NAMALWA (cell line): ENCODE measurements at regions not wholly inside any gene's neighbourhood (a gene's known extent, or its start where the extent isn't known, plus 50 kb on each side); places are given as distances from the start of the nearest gene placed in this dataset.

Experiments used
- DNase-seq: peaks from one replicate; pipeline ENCODE4 v3.0.0-alpha.2; 2015; ENCODE audit warnings: low spot score

DNA sequence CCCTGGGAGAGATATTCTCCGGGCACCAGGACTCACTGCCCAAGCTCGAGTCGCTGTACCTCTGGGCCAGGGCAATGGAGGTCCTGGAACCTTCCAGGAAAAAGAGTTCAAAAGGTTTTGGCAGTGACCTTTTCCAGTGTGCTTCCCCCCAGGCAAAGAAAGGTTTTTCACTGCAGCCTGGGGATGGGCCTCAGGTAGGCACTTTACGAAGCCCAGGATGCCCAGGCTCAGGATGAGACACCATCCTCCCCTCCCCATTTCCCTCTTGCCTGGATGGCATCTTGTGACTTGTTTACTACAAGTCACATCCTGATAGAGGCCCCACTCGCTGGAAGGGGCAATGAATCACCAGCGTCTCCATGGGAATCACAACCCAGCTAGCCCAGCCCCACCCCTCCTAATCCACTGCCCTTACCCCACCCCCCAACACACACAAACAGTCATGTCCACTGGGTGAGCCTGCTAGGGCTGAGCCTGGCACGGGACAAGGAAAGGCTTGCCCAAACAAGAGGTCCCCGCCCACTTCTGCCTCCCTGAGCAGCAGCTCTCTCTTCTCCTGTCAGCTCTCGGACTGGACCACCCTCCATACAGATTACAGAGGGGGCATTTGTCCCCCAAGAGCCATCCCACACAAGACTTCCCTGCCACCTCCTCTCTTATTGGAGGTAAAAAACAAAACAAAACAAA is 93.8 kb upstream of the SMNDC1 start:
- DNase-seq: no peak

DNA sequence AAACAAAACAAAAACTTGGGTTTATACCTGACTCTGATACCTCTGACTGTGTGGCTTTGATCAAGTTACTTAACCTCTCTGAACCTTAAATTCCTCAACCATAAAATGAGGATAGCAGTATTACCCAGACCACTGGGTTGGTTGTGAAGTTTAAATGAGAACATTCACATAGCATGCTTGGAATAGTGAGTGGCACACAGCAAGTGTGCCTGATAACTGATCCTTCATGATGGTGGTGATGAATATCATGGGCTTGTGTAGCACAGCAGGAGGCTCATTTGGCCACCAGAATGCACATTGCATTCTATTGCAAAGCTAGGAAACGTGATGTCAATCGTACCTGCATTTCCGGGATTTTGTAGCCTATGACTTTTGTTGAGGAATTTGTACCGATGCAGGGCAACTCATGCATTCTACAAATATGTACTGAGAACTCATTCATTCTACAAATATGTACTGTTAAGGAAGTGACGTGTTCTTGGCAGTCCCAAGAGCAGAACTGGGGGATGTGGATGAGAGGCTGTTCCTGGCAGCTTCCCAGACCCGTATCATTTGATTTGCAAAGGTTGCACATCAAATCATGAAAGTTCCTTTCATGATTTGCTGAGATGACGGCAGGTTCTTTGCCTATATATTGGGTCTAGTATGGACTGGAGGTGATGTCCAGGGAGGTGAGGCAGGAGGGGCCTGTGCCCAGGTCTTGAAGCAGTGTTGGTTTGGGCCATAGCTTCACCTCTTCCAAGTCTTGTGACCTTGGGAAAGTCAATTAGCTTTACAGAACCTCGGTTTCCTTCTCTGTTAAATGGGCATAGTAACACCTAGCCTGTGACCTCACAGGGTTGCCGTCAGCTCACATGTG is 94.6 kb upstream of the SMNDC1 start:
- DNase-seq: no peak

DNA sequence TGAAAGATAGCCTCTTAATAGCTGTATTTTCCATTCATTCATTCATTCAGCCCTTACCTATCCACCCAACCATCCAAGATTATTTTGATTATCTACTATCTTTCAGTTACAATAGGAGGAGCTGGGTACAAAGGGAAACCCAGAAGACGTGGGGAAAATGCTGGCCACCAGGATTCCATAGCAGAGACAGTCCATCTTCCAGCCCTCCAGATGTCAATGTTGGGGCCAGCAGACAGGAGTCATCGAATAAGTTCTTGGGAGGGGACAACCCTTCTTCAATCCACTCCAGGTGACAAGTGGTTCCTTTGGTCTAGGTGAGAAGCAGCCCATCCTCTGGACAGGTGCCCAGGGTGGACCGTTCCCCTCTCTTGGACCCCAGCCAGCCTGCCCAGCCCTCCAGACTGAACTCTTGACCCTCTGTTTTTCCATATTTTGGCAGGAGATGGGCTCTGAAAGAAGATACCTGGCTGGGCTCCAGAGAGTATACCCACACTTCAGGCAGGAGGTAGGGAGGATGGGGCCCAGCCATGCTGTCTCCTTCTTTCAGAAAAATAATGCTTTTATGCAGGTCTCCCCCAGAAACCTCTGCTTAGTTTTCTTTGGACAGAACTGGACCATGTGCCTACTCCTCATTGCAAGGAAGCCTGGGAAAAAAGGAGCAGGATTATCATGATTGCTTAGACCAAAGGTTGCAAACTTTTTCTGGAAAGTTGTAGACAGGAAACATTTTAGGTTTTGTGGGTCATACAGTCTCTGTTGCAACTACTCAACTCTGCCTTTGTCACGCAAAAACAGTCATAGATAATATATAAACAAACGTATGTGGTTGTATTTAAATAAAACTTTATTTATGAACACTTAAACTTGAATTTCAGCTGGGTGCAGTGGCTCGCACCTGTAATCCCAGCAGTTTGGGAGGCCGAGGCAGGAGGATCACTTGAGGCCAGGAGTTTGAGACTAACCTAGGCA is 95.5 kb upstream of the SMNDC1 start:
- no peak for DNase-seq

DNA sequence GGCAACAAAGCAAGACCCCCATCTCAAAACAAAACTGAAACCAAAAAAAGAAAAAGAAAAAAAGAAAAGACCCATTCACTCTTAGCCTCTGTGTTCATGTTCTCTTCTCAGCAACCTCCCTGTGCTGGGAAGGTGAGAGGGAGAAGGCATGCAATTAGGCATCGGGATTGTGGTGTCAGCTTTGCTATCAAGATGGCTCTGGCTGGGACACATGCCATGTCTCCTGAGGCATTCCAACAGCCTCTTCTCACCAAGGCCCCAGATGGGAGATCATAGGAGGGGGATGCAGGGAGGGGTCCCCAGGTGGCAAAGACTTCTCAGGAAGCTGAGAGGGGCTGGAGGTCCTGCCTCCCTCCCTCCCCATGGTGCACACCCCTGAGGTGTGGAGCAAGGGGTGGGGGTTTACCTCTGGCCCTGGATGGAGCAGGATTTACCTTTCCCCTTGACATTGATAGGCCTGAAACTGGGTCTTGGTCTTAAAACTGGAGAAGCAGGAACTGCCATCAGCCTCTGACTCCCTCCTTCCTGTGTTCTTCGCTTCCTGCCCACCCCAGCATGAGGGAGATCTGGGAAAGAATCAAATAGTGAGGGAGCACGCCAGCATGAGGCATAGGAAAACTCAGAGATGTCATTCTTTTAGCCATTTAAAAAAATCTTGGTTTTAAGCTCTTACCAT is 96.2 kb upstream of the DUSP5 start:
- DNase-seq: no peak

DNA sequence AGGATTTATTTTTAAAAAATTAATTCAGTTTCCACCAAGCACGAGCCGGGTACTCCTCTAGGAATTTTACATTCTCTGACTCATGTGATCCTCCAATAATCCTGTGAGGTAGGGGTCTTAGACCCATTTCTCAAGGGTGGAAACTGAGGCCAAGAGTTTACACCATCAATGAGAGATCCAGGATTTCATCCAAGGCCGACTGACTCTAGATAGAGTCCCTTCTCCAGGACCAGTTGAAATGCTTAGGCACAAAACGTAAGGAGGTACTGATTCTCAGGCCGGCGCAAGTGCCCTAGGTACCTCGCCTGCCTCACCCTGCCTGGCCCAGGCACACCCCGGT is 95.7 kb upstream of the DUSP5 start:
- no peak for DNase-seq

DNA sequence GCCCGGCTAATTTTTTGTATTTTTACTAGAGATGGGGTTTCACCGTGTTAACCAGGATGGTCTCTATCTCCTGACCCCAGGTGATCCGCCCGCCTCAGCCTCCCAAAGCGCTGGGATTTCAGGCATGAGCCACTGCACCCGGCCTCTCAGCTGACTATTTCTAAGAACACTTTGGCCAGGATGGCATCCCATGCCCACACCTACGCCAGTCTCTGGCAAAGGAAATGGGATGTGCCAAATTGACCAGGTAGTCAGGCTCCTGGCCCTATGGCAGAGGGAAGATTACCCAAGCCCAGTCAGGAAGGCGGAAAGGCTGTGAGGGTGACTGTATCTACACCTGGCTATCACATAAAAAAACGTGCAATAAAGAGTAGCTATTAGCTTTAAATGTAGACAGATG is 94.1 kb upstream of the DUSP5 start:
- DNase-seq: no peak

DNA sequence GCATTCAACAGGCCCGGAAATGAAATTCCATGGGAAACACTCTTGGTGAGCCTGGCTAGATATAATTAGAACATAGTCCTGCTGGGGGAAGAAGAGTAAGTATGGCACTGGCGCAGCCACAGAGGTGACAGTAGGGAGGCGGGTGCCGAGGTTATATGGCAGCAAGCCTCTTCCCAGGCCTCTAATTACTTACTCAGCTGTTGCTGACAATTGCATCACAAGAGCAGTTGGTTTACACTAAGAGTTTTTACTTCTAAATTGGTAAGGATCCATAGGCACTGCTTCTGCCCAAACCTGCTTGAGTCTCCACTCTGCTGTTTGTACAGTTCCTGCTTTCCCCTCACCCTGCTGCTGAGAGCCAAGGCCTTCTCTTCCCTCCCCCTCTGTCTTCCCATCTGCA is 93.3 kb upstream of the DUSP5 start:
- no peak for DNase-seq

DNA sequence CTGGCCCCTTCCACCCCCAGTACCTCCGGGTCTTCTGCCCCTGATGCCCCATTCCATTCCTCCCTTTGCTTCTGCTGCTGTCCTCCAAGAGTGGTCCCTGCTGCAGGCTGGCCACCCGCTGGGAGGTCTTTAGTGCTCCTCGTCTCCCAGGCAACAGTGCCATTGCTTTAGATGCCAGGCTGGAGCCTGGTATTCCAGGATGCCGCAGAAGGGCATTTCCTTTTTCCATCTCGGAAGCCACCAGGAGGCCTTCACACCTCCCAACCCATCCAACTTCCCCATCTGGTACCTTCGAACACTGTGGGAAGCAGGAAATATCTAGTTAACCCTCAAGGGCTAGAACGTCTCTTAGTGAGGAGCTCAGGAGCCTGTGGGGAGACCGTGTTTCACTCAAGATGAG is 92.9 kb upstream of the DUSP5 start:
- DNase-seq: no peak

DNA sequence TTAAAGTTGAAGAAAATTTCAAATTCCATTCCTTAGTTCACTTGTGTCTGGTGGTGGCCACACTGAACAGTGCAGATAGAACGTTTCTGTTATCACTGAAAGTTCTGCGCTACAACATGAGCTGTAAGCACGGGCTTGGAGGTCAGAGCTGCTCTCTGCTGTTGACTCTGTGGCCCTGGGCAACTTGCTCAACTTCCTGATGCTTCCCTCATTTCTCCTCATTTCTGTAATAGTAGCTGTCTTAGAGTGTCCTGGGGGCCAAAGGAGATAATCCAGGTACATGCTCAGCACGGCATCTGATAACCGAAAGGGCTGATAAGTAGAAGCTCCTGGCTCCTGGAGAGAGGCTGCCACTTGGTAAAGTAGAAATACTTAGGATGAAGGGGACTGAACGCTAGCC is 92.3 kb upstream of the DUSP5 start:
- no peak for DNase-seq

DNA sequence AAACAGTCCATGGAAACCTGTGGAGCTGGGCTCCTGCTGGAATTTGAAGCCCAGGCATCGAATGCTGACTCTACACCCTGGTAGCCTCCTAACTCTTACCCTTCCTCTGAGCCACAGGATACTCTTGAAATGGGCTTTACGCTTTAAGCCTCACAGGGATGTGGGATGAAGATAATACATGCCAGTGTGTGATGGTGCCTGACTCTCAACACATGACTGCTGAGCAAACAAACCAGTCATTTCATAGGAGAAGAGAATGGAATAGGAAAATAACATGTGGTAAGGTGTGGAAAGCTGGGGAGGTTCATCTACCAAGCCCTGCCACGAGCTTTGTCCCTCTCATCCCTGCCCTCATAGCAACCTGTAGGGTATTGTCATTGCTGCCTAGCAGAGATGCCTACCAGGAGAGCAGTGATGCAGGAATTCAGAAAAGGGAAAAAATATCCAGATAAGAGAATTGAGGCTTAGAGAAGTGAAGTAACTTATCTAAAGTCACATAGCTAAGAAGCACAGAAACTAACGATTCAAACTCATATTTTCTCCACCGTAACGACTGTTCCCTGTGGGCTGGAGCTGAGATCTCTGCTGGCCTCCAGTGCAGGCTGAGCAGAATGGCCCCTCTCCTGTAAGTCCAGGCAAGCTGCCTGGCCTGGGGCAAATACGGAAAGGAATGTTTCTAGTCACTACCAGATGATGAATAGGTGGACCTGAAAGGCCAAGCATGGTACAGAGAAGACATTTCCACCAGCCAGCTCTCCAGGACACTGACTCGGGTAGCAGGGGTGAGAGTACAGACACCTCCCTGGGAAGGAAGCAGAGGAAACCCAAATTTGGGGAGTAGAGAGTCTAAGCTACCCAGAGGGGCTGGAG is 90.2 kb upstream of the DUSP5 start:
- no peak for DNase-seq

DNA sequence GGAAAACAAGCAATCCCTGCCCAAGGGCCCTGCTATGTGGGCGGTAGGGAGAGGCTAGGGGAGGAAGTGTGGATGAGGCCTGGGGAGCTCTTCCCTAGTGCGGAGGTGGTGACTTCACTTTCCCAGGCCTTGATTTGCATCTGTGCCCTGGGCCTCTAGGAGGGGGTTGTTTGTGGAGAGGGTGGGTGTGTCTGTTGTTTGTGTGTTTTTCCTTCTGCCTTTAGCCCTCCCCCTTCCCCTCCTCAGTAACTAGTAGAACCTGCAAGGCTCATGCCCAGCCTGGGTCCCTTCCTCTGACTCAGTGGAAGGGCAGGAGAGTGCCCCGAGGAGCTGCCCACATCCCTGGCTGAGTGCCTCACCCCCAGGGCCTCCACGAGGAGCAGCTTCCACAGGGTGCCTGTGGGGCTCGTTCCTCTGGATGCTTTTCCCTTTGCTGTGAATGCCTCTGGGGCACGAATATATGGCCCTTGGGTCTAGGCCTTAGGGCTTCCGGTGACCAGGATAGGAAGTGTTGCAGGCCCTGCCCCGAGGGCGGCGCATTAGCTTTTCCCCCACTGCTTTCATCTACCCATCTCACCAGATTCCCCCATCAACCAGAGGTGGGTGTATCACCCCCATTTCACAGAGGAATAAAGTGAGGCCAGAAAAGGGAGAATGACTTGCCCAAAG is 89.4 kb upstream of the DUSP5 start:
- no peak for DNase-seq

DNA sequence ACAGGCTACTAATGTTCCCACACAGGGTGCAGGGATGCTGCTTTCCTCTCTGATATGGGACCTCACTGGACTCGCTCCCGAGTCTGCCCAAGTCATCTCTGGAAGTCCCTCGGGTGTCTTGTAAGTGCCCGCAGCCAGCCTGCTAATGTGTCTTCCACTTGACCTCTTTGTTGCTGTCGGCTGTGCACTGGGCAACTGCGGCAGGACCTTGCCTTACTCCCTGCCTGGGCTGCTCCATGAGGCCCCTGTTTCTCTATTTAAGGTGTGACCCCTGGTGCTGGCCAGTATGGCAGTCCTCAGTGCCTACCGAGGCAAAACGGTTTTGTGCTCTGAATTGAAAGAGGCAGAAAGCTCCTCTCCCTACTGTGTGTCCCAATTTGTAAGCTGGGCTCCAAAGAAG is 88.8 kb upstream of the DUSP5 start:
- no peak for DNase-seq

DNA sequence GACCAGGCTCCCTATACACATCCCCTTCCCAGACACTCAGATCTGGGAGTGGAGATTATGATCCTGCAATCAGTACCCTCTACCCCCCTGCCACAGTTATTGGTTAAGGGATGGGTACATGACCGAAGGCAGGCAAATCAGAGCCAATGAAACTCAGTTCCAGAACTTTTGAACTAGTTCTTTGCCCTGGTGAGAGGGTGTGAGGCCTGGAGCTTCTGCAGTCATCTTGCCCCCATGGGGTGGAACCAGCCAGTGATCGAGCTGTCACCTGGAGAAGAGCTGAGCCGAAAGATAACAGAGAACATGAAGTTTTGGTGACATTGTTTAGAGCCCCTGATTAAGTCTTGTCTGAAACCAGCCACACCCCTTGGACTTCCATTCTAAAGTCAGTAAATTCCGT is 88.2 kb upstream of the DUSP5 start:
- no peak for DNase-seq

DNA sequence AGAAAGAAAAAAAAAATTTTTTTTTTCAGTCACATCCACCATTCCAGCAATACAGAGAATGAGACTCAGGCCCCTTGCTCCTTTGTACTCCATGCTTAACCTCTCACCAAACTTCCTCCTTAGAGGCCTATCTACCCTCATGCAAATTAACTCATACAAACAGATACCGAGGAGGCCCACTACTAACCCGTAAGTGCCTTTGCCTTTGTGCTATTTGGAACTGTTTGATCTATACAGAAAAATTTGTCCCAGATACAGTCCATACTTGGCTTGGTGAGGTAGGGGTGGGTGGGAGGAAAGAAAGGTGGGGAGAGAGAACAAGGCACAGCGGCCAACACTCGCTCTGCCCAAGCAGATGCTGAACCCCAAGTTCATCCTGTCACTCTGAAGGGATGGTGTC is 87.8 kb upstream of the DUSP5 start:
- DNase-seq: peak; percentile 46

DNA sequence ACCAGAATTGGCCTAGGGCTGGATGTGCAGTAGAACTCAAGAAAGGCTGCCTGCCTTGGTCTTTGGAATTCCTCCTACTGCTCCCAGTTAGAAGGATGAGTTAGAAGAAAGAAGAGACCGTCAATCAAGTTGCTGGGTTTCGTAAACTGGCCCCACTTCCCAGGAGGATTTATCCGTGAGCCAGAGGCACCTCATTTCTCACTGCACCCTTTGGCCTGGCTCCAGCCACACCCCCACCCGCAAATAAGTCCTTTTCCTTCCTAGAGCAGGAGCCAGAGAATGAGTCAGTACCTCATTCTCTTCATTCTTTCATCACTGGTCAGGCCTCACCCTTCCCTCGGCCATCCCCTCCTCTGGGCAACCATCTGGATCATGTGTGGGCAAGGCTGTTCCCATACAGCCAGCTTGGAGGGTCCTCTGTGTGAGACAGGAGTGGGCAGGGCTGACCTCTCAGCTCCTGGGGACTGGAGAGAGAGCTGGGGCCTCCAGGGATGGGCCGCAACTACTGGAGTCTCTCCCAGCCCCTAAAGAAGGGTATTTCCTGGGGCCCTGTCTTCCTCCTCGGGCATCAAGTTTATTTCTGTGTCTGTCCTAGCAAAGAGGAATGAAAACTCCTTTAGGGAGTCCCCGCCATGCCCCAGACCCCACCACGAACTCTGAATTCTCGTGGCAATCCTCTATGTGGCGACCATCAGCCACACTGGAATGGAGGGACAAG is 87.2 kb upstream of the DUSP5 start:
- no peak for DNase-seq

DNA sequence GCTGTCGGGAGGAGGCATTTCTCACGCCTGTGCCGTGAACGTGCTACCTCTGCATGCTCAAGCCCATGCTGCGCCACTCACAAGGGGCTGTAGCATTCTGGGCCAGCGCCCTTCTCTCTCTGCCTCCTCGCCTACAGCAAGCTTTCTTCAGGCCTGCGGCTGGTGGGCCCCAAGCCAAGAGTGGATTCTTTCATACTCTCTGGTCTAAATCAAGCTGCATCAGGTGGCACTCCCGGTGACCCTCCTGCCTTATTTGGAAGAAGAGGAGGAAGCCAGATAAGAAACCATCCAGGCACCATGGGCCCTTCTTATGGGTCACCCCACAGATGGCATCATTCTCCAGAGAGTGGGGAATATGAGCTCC is 86.7 kb upstream of the DUSP5 start:
- DNase-seq: no peak

DNA sequence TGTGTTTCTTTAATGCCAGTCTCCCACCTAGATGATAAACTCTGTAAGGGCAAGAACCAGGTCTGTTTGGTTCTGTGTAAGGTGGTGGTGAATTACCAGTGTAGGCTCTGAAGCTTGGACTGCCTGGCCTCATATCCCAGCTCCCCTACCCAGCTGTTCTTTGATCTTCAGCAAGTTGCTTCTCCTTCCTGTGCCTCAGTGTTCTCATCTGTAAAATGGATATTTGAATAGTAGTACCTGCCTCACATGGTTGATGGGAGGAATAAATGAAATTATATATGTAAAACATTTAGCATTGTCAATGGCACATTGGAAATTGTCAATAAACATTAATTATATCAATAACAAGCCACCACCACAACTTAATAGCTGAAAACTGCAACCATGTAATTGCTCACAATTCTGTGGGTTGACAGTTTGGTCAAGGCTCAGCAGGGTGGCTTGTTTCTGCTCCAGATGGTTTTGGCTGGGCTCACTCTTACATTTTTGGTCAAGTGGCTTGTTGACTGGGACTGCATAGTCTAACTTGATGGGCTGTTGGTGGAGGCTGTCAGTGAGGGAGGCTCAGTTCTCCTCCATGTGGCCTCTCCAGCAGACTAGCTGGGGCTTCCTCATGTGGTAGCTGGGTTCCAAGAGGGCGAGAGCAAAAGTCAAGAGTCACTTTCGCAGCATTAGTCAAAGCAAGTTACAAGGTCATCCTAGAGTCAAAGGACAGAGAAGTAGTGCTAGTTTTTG is 84.5 kb upstream of the DUSP5 start:
- DNase-seq: peak; percentile 55

DNA sequence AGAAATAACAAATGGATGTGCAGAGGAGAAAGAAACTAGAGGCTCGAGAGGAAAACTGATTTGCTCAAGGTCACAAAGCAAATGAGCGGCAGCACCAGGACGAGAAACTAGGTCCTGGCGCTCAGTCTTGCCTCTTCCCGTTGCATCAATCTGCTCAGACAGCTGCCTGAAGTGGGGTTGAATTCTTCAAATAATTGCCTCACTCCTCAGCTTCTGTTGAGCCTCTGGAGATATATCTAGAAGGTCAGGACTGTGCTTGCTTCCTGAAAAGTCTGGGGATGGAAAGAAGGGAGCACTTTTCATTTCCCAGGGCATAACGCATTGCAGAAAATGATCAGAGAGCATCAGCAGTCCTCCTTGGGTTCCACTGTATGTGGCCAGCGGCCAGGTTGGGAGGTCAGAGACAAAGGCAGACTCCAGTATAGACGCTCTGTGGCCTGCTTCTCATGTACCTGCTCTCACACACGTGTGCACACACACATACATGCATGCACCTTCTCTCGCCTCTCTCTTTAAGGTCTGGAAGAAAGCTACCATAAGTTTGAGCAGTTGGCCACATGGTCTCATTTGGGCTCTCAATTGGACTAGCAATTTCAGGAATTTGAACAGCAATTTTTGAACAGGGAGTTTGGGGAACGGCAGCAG is 83.7 kb upstream of the DUSP5 start:
- peak; percentile 59 for DNase-seq
